NCI-H748 (cell line): ENCODE measurements at regions not wholly inside any gene's neighbourhood (a gene's known extent, or its start where the extent isn't known, plus 50 kb on each side); places are given as distances from the start of the nearest gene placed in this dataset.

ENCODE experiments used
- DNase-seq: peaks from one replicate; lab custom pipeline; 2025; ENCODE audit not compliant: unreplicated experiment; lab: John Stamatoyannopoulos, UW

GRCh38 chr10:26355241-26355640, 82.9 kb upstream of the APBB1IP start:
- no peak for DNase-seq

GRCh38 chr10:26357203-26357602, 80.9 kb upstream of the APBB1IP start:
- no peak for DNase-seq

- DNase-seq: no peak
Measured at GRCh38 chr10:26358071-26358470, 80.1 kb upstream of the APBB1IP start.

- DNase-seq: no peak
Measured at GRCh38 chr10:26359670-26360069, 78.5 kb upstream of the APBB1IP start.

- DNase-seq: no peak
Measured at GRCh38 chr10:26361351-26361750, 76.8 kb upstream of the APBB1IP start.

GRCh38 chr10:26361971-26362370, 76.2 kb upstream of the APBB1IP start:
- no peak for DNase-seq

GRCh38 chr10:26365681-26366358, 72.3 kb upstream of the APBB1IP start:
- no peak for DNase-seq

GRCh38 chr10:26367035-26367434, 71.1 kb upstream of the APBB1IP start:
- DNase-seq: peak; percentile 18

GRCh38 chr10:26367771-26368170, 70.4 kb upstream of the APBB1IP start:
- DNase-seq: no peak

GRCh38 chr10:26368463-26368862, 69.7 kb upstream of the APBB1IP start:
- DNase-seq: no peak

GRCh38 chr10:26372513-26373354, 65.4 kb upstream of the APBB1IP start:
- no peak for DNase-seq

GRCh38 chr10:26374426-26374825, 63.7 kb upstream of the APBB1IP start:
- DNase-seq: peak; percentile 33

GRCh38 chr10:26377224-26377810, 60.8 kb upstream of the APBB1IP start:
- DNase-seq: peak; percentile 45

- DNase-seq: no peak
Measured at GRCh38 chr10:26378861-26379294, 59.3 kb upstream of the APBB1IP start.

- DNase-seq: no peak
Measured at GRCh38 chr10:26380815-26381214, 57.3 kb upstream of the APBB1IP start.

- no peak for DNase-seq
Measured at GRCh38 chr10:26381986-26382385, 56.2 kb upstream of the APBB1IP start.

- DNase-seq: no peak
Measured at GRCh38 chr10:26384600-26384999, 53.5 kb upstream of the APBB1IP start.

- DNase-seq: no peak
Measured at GRCh38 chr10:26385443-26385842, 52.7 kb upstream of the APBB1IP start.

- no peak for DNase-seq
Measured at GRCh38 chr10:26386781-26387180, 51.4 kb upstream of the APBB1IP start.
